Lower leg skin (tissue), 4 donors: ENCODE measurements at regions not wholly inside any gene's neighbourhood (a gene's known extent, or its start where the extent isn't known, plus 50 kb on each side); places are given as distances from the start of the nearest gene placed in this dataset.

Source experiments
- DNase-seq, 2 donors: peaks; one replicate each; pipeline ENCODE4 v3.0.0-alpha.2; 2019; ENCODE audit warnings: low spot score in 2 of 2
- H3K4me3 ChIP-seq: fragments of 200-600 bp; sonication (generic); 2 replicates; pipeline ENCODE4 v1.5.1; 2017; ENCODE audit warnings: mild to moderate bottlenecking, low read depth; ENCODE audit not compliant: poor library complexity, severe bottlenecking
- CTCF ChIP-seq, 3 donors: fragments of 450-650 bp; IDR thresholded peaks; one replicate each; pipeline ENCODE4 v1.5.1; 2016; ENCODE audit warnings: antibody characterized with exemption in 3 of 3, mild to moderate bottlenecking in 3 of 3, moderate library complexity in 2 of 3
- POLR2A ChIP-seq, 2 donors: fragments of 450-650 bp; IDR thresholded peaks; one replicate each; pipeline ENCODE4 v1.6.1; 2016 to 2017; ENCODE audit warnings: antibody characterized with exemption in 2 of 2, mild to moderate bottlenecking in 1 of 2, moderate library complexity in 1 of 2
- WGBS, 2 donors: methylation state at CpG; one replicate each; pipeline ENCODE4 v1.1.5; 2018; 5-methylcytosine and 5-hydroxymethylcytosine counted together
- intact Hi-C: fragments of 100-400 bp; cut with DNase I; formaldehyde crosslinking; loops from one replicate; pipeline ENCODE4 v1.15.0; 2023; ENCODE audit warnings: low total_unique reads

GRCh38 chr5:13994621-13995253, 50.2 kb upstream of the DNAH5 start:
- intact Hi-C loops: no loop called here
- H3K4me3 ChIP-seq: no peak overlapping the region
- WGBS, 2 donors: 68 to 80% methylated on average over 9 of the region's 9 CpGs
- DNase-seq: no peak
- TF ChIP-seq CTCF (IDR thresholded peaks at IDR 0.05) (no peak), POLR2A (IDR thresholded peaks at IDR 0.05) (no peak)
